ENCODE measurements at regions not wholly inside any gene's neighbourhood (a gene's known extent, or its start where the extent isn't known, plus 50 kb on each side); places are given as distances from the start of the nearest gene placed in this dataset.

DNA sequence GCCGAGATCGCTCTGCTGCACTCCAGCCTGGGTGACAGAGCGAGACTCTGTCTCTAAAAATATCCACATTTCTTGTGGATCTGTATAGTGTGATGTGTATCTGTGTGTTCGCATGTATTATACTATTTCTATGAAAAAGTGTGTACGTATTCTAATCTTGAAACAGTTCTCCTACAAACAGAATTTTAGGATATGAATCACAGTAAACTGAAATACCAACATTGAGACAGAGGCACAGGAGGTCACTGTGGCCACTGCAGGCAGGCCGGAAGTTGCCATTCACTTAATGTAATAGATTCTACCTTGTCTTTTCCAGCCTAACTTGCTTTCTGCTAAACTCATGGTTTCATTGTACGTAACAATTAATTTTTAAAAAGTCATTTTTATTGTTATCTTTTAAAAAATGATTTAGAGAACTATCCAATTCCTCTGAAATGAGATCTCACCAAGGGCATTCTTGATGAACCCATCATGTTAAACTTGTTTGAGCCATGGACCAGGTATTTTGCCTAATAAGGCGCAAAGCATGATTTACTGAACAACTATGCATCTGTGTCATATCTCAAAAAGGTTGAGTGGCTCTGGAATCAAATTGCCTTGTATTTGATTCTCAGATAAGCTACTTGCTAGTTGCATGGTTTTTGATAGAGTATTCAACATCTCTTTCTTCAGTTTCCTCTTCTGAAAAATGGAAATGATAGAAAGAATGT is 154.9 kb upstream of the GYPA start:
- TF ChIP-seq, protein P1, sequence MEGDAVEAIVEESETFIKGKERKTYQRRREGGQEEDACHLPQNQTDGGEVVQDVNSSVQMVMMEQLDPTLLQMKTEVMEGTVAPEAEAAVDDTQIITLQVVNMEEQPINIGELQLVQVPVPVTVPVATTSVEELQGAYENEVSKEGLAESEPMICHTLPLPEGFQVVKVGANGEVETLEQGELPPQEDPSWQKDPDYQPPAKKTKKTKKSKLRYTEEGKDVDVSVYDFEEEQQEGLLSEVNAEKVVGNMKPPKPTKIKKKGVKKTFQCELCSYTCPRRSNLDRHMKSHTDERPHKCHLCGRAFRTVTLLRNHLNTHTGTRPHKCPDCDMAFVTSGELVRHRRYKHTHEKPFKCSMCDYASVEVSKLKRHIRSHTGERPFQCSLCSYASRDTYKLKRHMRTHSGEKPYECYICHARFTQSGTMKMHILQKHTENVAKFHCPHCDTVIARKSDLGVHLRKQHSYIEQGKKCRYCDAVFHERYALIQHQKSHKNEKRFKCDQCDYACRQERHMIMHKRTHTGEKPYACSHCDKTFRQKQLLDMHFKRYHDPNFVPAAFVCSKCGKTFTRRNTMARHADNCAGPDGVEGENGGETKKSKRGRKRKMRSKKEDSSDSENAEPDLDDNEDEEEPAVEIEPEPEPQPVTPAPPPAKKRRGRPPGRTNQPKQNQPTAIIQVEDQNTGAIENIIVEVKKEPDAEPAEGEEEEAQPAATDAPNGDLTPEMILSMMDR (IDR thresholded peaks at IDR 0.05; ENCODE audit: low read depth, low read length, poor library complexity, severe bottlenecking): no peak
- TF ChIP-seq EZH2phosphoT487 (IDR thresholded peaks at IDR 0.05; ENCODE audit: borderline replicate concordance, low read length): no peak

Data from DOHH2 (cell line).